Activated CD4-positive, alpha-beta memory T cell treated with anti-CD3 and anti-CD28 coated beads for 36 hours (primary cell): ENCODE measurements at regions not wholly inside any gene's neighbourhood (a gene's known extent, or its start where the extent isn't known, plus 50 kb on each side); places are given as distances from the start of the nearest gene placed in this dataset.
"Not testable (repeated sequence)": the region's sequence is repeated elsewhere in the genome, so short reads cannot be mapped to it uniquely, and the experiment has no call there.

Source experiments
- CTCF ChIA-PET: fragments of 350-600 bp; sonication (Branson Sonifier 250); formaldehyde crosslinking; loops from one replicate; lab custom pipeline; 2021; ENCODE audit warnings: antibody characterized with exemption, inconsistent platforms; lab: Charles Lee
- POLR2A ChIA-PET: fragments of 350-600 bp; sonication (Branson Sonifier 250); formaldehyde crosslinking; loops from one replicate; lab custom pipeline; 2021; ENCODE audit warnings: antibody characterized with exemption; lab: Charles Lee
- DNase-seq: peaks from one replicate; pipeline ENCODE4 v3.0.0-alpha.2; 2020
- H3K27ac Mint-ChIP-seq: one replicate; pipeline ENCODE4 v1.8.0; 2021; ENCODE audit warnings: mixed read lengths
- H3K27me3 Mint-ChIP-seq: one replicate; pipeline ENCODE4 v1.8.0; 2021; ENCODE audit warnings: mixed read lengths
- H3K36me3 Mint-ChIP-seq: one replicate; pipeline ENCODE4 v1.8.0; 2021; ENCODE audit warnings: mixed read lengths
- H3K4me1 Mint-ChIP-seq: one replicate; pipeline ENCODE4 v1.8.0; 2021; ENCODE audit warnings: low read depth, mixed read lengths
- H3K4me3 Mint-ChIP-seq: one replicate; pipeline ENCODE4 v1.8.0; 2021; ENCODE audit warnings: mild to moderate bottlenecking, mixed read lengths
- H3K9me3 Mint-ChIP-seq: one replicate; pipeline ENCODE4 v1.8.0; 2021; ENCODE audit warnings: mixed read lengths
- intact Hi-C: fragments of 100-400 bp; cut with micrococcal nuclease; formaldehyde crosslinking; loops from one replicate; pipeline ENCODE4 v1.15.1; 2023

GRCh38 chr7:153524070-153524601, 528.1 kb upstream of the DPP6 start:
- Mint-ChIP-seq H3K4me3 (no peak overlapping the region), H3K9me3 (no peaks in the 10 kb centered on the region), H3K27ac (no peak overlapping the region), H3K36me3 (no peaks in the 10 kb centered on the region), H3K4me1 (no peaks in the 10 kb centered on the region), H3K27me3 (no peaks in the 10 kb centered on the region)
- no peak for DNase-seq
- CTCF ChIA-PET, result no interaction called here
- POLR2A ChIA-PET, result no interaction called here
- intact Hi-C loops, result no loop called here

- Mint-ChIP-seq H3K9me3 (peaks cover 5% of the 10 kb centered on the region), H3K4me3 (no peak overlapping the region), H3K27me3 (no peaks in the 10 kb centered on the region), H3K36me3 (no peaks in the 10 kb centered on the region), H3K27ac (no peak overlapping the region), H3K4me1 (no peaks in the 10 kb centered on the region)
- CTCF ChIA-PET, result no interaction called here
- no peak for DNase-seq
- POLR2A ChIA-PET, result no interaction called here
- intact Hi-C loops, result no loop called here
Measured at GRCh38 chr7:153529100-153529499, 523.1 kb upstream of the DPP6 start.

GRCh38 chr7:153529651-153530165, 522.5 kb upstream of the DPP6 start:
- DNase-seq, result no peak
- Mint-ChIP-seq H3K27me3 (no peaks in the 10 kb centered on the region), H3K36me3 (no peaks in the 10 kb centered on the region), H3K4me3 (no peak overlapping the region), H3K9me3 (peaks cover 5% of the 10 kb centered on the region), H3K4me1 (no peaks in the 10 kb centered on the region), H3K27ac (no peak overlapping the region)
- ChIA-PET CTCF (no interaction called here), POLR2A (no interaction called here)
- intact Hi-C loops, result no loop called here

DNA sequence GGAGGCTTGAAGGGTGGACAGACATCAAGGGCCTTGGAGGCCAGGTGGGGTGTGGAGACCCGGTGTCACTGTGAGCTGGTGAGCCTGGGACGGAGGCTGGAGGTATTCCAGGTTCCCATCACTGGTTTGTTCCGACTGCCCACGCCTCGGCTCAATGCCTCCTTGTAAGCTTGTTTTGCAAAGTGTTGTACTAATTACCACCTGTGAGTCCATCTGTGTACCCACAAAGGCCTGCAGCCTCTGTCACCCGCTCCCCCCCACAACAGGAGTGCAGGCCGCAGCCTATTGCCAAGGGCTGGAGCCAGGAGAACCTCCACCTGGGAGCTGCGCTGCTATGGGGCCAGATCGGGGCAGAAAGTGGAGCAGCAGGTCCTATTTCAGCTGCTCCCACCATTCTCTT, 521.8 kb upstream of the DPP6 start:
- intact Hi-C loops, result no loop called here
- peaks cover 5% of the 10 kb centered on the region for H3K9me3 Mint-ChIP-seq
- CTCF ChIA-PET, result no interaction called here
- no peak for DNase-seq
- H3K27me3 Mint-ChIP-seq, result no peaks in the 10 kb centered on the region
- POLR2A ChIA-PET, result no interaction called here
- no peaks in the 10 kb centered on the region for H3K4me1 Mint-ChIP-seq
- no peak overlapping the region for H3K4me3 Mint-ChIP-seq
- H3K27ac Mint-ChIP-seq, result no peak overlapping the region
- H3K36me3 Mint-ChIP-seq, result no peaks in the 10 kb centered on the region

DNA sequence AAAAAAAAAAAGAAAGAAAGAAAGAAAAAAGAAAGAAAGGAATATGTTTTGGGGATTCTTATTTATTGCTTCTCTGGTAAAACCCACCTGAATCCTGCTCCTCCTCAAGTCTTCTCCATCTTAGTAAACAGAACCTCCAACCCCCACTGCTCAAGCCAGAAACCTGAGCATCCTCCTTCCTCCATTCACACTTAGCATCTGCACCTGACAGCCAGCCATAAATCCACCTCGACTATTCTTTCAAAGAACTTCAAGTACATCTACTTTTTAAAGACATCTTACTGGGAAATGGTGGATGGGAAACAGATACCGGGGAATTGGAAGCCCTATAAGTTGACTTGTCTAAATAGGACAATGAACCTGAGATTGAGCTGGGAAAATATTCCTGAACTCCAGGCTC, 519.9 kb upstream of the DPP6 start:
- peaks cover 5% of the 10 kb centered on the region for H3K9me3 Mint-ChIP-seq
- H3K27ac Mint-ChIP-seq, result no peak overlapping the region
- no peaks in the 10 kb centered on the region for H3K27me3 Mint-ChIP-seq
- POLR2A ChIA-PET, result no interaction called here
- intact Hi-C loops, result no loop called here
- CTCF ChIA-PET, result no interaction called here
- no peaks in the 10 kb centered on the region for H3K36me3 Mint-ChIP-seq
- no peaks in the 10 kb centered on the region for H3K4me1 Mint-ChIP-seq
- DNase-seq, result no peak
- no peak overlapping the region for H3K4me3 Mint-ChIP-seq

GRCh38 chr7:153537271-153537670, 514.9 kb upstream of the DPP6 start:
- ChIA-PET CTCF (no interaction called here), POLR2A (no interaction called here)
- no peak for DNase-seq
- intact Hi-C loops, result no loop called here
- H3K27ac Mint-ChIP-seq, result no peak overlapping the region
- H3K9me3 Mint-ChIP-seq, result no peaks in the 10 kb centered on the region
- no peaks in the 10 kb centered on the region for H3K27me3 Mint-ChIP-seq
- no peaks in the 10 kb centered on the region for H3K36me3 Mint-ChIP-seq
- H3K4me1 Mint-ChIP-seq, result no peaks in the 10 kb centered on the region
- no peak overlapping the region for H3K4me3 Mint-ChIP-seq

DNA sequence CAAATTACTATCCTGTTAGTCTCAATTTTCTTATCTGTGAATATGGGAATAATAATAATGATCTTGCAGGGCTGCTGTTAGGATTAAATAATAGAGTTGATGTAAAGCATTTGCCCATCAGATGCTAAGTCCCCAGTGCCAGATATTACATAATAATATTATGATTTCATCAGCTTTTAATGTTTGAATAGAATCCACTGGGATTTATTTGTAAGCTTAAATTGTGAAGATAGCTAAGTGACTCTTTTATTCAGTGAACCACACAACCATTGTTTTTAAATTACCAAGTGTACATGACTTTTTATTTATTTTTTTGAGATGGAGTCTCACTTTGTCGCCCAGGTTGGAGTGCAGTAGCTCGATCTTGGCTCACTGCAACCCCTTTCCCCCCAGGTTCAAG, 510.3 kb upstream of the DPP6 start:
- Mint-ChIP-seq H3K36me3 (no peaks in the 10 kb centered on the region), H3K4me3 (no peak overlapping the region), H3K4me1 (no peaks in the 10 kb centered on the region), H3K27me3 (no peaks in the 10 kb centered on the region), H3K27ac (no peak overlapping the region), H3K9me3 (peaks cover 2% of the 10 kb centered on the region)
- intact Hi-C loops, result no loop called here
- no peak for DNase-seq
- CTCF ChIA-PET, result no interaction called here
- POLR2A ChIA-PET, result no interaction called here

DNA sequence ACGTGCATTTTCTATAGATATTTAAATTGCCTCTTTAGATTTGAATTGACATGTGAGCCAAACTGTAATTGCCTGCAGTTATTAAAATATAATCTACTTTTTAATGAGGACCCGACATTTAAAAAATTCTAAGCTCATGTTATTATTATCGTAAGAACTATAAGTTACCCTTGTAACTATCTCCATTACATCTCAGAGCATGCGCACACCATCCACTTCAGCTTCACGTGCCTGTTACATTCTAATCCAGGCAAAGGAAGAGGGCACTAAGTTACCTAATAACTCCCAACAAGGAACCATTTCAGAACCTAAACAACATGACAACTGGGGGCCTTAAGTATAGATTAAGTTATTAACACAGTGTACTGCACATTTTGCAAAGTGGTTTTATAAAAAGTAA, 509.0 kb upstream of the DPP6 start:
- no peaks in the 10 kb centered on the region for H3K4me1 Mint-ChIP-seq
- peaks cover 2% of the 10 kb centered on the region for H3K9me3 Mint-ChIP-seq
- H3K27ac Mint-ChIP-seq, result no peak overlapping the region
- POLR2A ChIA-PET, result no interaction called here
- no peaks in the 10 kb centered on the region for H3K27me3 Mint-ChIP-seq
- H3K36me3 Mint-ChIP-seq, result no peaks in the 10 kb centered on the region
- H3K4me3 Mint-ChIP-seq, result no peak overlapping the region
- intact Hi-C loops, result no loop called here
- CTCF ChIA-PET, result no interaction called here
- DNase-seq, result no peak

GRCh38 chr7:153550173-153550572, 502.0 kb upstream of the DPP6 start:
- ChIA-PET CTCF (no interaction called here), POLR2A (no interaction called here)
- Mint-ChIP-seq H3K4me3 (no peak overlapping the region), H3K36me3 (no peaks in the 10 kb centered on the region), H3K27ac (no peak overlapping the region), H3K27me3 (no peaks in the 10 kb centered on the region), H3K9me3 (no peaks in the 10 kb centered on the region), H3K4me1 (no peaks in the 10 kb centered on the region)
- intact Hi-C loops, result no loop called here
- DNase-seq, result no peak

DNA sequence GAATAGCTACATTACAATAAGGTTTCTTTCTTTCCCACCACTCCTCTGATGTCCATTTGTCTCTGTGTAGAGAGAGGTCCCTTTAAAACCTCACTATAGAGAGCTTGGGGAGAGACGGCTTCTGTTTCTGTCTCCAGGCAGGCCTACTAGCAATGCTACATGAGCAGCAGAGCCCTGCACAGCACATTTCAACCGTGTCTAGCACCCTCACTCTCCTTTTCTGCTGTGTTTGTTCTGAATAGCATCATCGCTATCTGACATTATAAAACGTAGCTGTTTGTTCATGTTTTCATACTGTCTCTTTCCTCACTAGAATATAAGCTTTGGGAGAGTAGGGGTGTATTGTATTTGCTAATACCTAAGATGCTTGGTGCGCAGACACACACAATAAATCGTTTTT, 487.8 kb upstream of the DPP6 start:
- ChIA-PET CTCF (no interaction called here), POLR2A (no interaction called here)
- no peak for DNase-seq
- no peak overlapping the region for H3K4me3 Mint-ChIP-seq
- H3K36me3 Mint-ChIP-seq, result no peaks in the 10 kb centered on the region
- H3K4me1 Mint-ChIP-seq, result no peaks in the 10 kb centered on the region
- H3K27ac Mint-ChIP-seq, result no peak overlapping the region
- H3K27me3 Mint-ChIP-seq, result no peaks in the 10 kb centered on the region
- peaks cover 19% of the 10 kb centered on the region for H3K9me3 Mint-ChIP-seq
- intact Hi-C loops, result no loop called here

- Mint-ChIP-seq H3K27ac (no peak overlapping the region), H3K4me3 (no peak overlapping the region), H3K36me3 (peaks cover 4% of the 10 kb centered on the region), H3K9me3 (peaks cover 24% of the 10 kb centered on the region), H3K4me1 (no peaks in the 10 kb centered on the region), H3K27me3 (no peaks in the 10 kb centered on the region)
- CTCF ChIA-PET, result no interaction called here
- DNase-seq, result no peak
- intact Hi-C loops, result no loop called here
- POLR2A ChIA-PET, result no interaction called here
Measured at GRCh38 chr7:153566324-153566723, 485.9 kb upstream of the DPP6 start.

- Mint-ChIP-seq H3K4me3 (no peak overlapping the region), H3K27me3 (no peaks in the 10 kb centered on the region), H3K27ac (no peak overlapping the region), H3K4me1 (no peaks in the 10 kb centered on the region), H3K9me3 (peaks cover 34% of the 10 kb centered on the region), H3K36me3 (peaks cover 4% of the 10 kb centered on the region)
- no peak for DNase-seq
- ChIA-PET CTCF (no interaction called here), POLR2A (no interaction called here)
- intact Hi-C loops, result no loop called here
Measured at GRCh38 chr7:153567426-153567825, 484.8 kb upstream of the DPP6 start.

GRCh38 chr7:153569520-153569919, 482.7 kb upstream of the DPP6 start:
- H3K27me3 Mint-ChIP-seq, POLR2A ChIA-PET, H3K4me3 Mint-ChIP-seq, intact Hi-C loops, H3K27ac Mint-ChIP-seq, DNase-seq, H3K36me3 Mint-ChIP-seq, H3K4me1 Mint-ChIP-seq, CTCF ChIA-PET: not testable (repeated sequence)
- peaks cover 35% of the 10 kb centered on the region for H3K9me3 Mint-ChIP-seq
